Hippocampal formation (tissue), 2 donors: ENCODE measurements at regions not wholly inside any gene's neighbourhood (a gene's known extent, or its start where the extent isn't known, plus 50 kb on each side); places are given as distances from the start of the nearest gene placed in this dataset.
"Not testable (repeated sequence)": the region's sequence is repeated elsewhere in the genome, so short reads cannot be mapped to it uniquely, and the experiment has no call there.

ENCODE experiments used
- DNase-seq, 2 donors: peaks; one replicate each; lab custom pipeline; 2025; lab: John Stamatoyannopoulos, UW

- no peak for DNase-seq
These were observed 541.1 kb downstream of the SATB2 start for GRCh38 chr2:198916548-198917080.

GRCh38 chr2:198913394-198914152, 544.2 kb downstream of the SATB2 start:
- DNase-seq, result no peak

- no peak for DNase-seq
These were observed 548.0 kb downstream of the SATB2 start for GRCh38 chr2:198909525-198910267.

GRCh38 chr2:198905881-198906612, 551.7 kb downstream of the SATB2 start:
- DNase-seq, result no peak

- DNase-seq, result no peak
These were observed 555.8 kb downstream of the SATB2 start for GRCh38 chr2:198901894-198902293.

GRCh38 chr2:198900141-198900540, 557.6 kb downstream of the SATB2 start:
- no peak for DNase-seq

GRCh38 chr2:198890490-198890889, 567.2 kb downstream of the SATB2 start:
- DNase-seq, result no peak

GRCh38 chr2:198883604-198884003, 574.1 kb downstream of the SATB2 start:
- no peak for DNase-seq

- DNase-seq, result no peak
These were observed 576.8 kb downstream of the SATB2 start for GRCh38 chr2:198880986-198881385.

- DNase-seq, result no peak
These were observed 577.3 kb downstream of the SATB2 start for GRCh38 chr2:198880421-198880820.

GRCh38 chr2:198874472-198874858, 583.3 kb downstream of the SATB2 start:
- DNase-seq, result no peak

GRCh38 chr2:198873503-198874471, 584.0 kb downstream of the SATB2 start:
- no peak for DNase-seq

GRCh38 chr2:198863655-198864054, 594.1 kb downstream of the SATB2 start:
- no peak for DNase-seq

GRCh38 chr2:198861080-198861479, 596.7 kb downstream of the SATB2 start:
- DNase-seq, result no peak

GRCh38 chr2:198857246-198857645, 600.5 kb downstream of the SATB2 start:
- DNase-seq, result no peak

- DNase-seq, result not testable (repeated sequence)
These were observed 602.0 kb downstream of the SATB2 start for GRCh38 chr2:198855746-198856145.

GRCh38 chr2:198852248-198852647, 605.5 kb downstream of the SATB2 start:
- DNase-seq, result no peak

GRCh38 chr2:198825534-198825933, 632.2 kb downstream of the SATB2 start:
- no peak for DNase-seq

- no peak for DNase-seq
These were observed 640.2 kb downstream of the SATB2 start for GRCh38 chr2:198817536-198817935.

- DNase-seq, result no peak
These were observed 642.1 kb downstream of the SATB2 start for GRCh38 chr2:198815626-198816025.

GRCh38 chr2:198811198-198811597, 646.5 kb downstream of the SATB2 start:
- DNase-seq, result no peak
